Astrocyte (in vitro differentiated cells and primary cell): ENCODE measurements at regions not wholly inside any gene's neighbourhood (a gene's known extent, or its start where the extent isn't known, plus 50 kb on each side); places are given as distances from the start of the nearest gene placed in this dataset.

Source experiments
- CTCF ChIP-seq: IDR thresholded peaks from 2 replicates; pipeline ENCODE4 v1.5.1; 2011; ENCODE audit warnings: low read depth, mild to moderate bottlenecking, inconsistent platforms, low read length, moderate library complexity; ENCODE audit not compliant: insufficient read depth
- EZH2 ChIP-seq: IDR thresholded peaks from 2 replicates; pipeline ENCODE4 v1.6.1; 2012; ENCODE audit warnings: mild to moderate bottlenecking, low read length, inconsistent platforms; ENCODE audit not compliant: insufficient read depth

- TF ChIP-seq CTCF: no peak
- TF ChIP-seq EZH2: no peak
Measured at GRCh38 chr2:189252991-189253675, 73.6 kb upstream of the COL5A2 start.
